ENCODE measurements at regions not wholly inside any gene's neighbourhood (a gene's known extent, or its start where the extent isn't known, plus 50 kb on each side); places are given as distances from the start of the nearest gene placed in this dataset.

GRCh38 chr5:66362687-66363086, 218.6 kb downstream of the SREK1 start:
- H3K9me3 ChIP-seq = no peaks in the 10 kb centered on the region
- H3K4me1 ChIP-seq (ENCODE audit: control insufficient read depth in 1 of 2, low read depth in 2 of 2) = no peaks in the 10 kb centered on the region
- H3K27ac ChIP-seq = no peak overlapping the region
- DNase-seq (ENCODE audit: low spot score) = no peak
- H3K27me3 ChIP-seq (replicated peaks; ENCODE audit: insufficient read depth) = no peaks in the 10 kb centered on the region
- H3K36me3 ChIP-seq = no peaks in the 10 kb centered on the region
- TF ChIP-seq CTCF (IDR thresholded peaks at IDR 0.05) = no peak
- no peak for ATAC-seq (ENCODE audit: insufficient number of reproducible peaks, low FRiP score, low read depth)
- no peak overlapping the region for H3K4me3 ChIP-seq

GRCh38 chr5:66363097-66363496, 219.0 kb downstream of the SREK1 start:
- TF ChIP-seq CTCF (IDR thresholded peaks at IDR 0.05) = no peak
- no peaks in the 10 kb centered on the region for H3K9me3 ChIP-seq

GRCh38 chr5:66364186-66364585, 220.1 kb downstream of the SREK1 start:
- H3K27me3 ChIP-seq (replicated peaks; ENCODE audit: insufficient read depth) = no peaks in the 10 kb centered on the region
- no peak for TF ChIP-seq CTCF (IDR thresholded peaks at IDR 0.05)
- H3K36me3 ChIP-seq = no peaks in the 10 kb centered on the region
- no peak overlapping the region for H3K27ac ChIP-seq
- no peaks in the 10 kb centered on the region for H3K9me3 ChIP-seq
- ATAC-seq (ENCODE audit: insufficient number of reproducible peaks, low FRiP score, low read depth) (no peak), DNase-seq (ENCODE audit: low spot score) (no peak)
- H3K4me1 ChIP-seq (ENCODE audit: control insufficient read depth in 1 of 2, low read depth in 2 of 2) = no peaks in the 10 kb centered on the region
- H3K4me3 ChIP-seq = no peak overlapping the region

More at GRCh38 chr5:66363097-66363496, 219.0 kb downstream of the SREK1 start:
- no peak overlapping the region for H3K4me3 ChIP-seq
- H3K36me3 ChIP-seq = no peaks in the 10 kb centered on the region
- H3K4me1 ChIP-seq (ENCODE audit: control insufficient read depth in 1 of 2, low read depth in 2 of 2) = no peaks in the 10 kb centered on the region
- ATAC-seq (ENCODE audit: insufficient number of reproducible peaks, low FRiP score, low read depth) (no peak), DNase-seq (ENCODE audit: low spot score) (no peak)
- H3K27ac ChIP-seq = no peak overlapping the region
- no peaks in the 10 kb centered on the region for H3K27me3 ChIP-seq (replicated peaks; ENCODE audit: insufficient read depth)

GRCh38 chr5:66365981-66366380, 221.9 kb downstream of the SREK1 start:
- H3K27ac ChIP-seq = no peak overlapping the region
- H3K9me3 ChIP-seq = no peaks in the 10 kb centered on the region
- H3K36me3 ChIP-seq = no peaks in the 10 kb centered on the region
- no peak for ATAC-seq (ENCODE audit: insufficient number of reproducible peaks, low FRiP score, low read depth)
- no peak for DNase-seq (ENCODE audit: low spot score)
- no peak for TF ChIP-seq CTCF (IDR thresholded peaks at IDR 0.05)
- no peaks in the 10 kb centered on the region for H3K4me1 ChIP-seq (ENCODE audit: control insufficient read depth in 1 of 2, low read depth in 2 of 2)
- no peak overlapping the region for H3K4me3 ChIP-seq
- no peaks in the 10 kb centered on the region for H3K27me3 ChIP-seq (replicated peaks; ENCODE audit: insufficient read depth)

GRCh38 chr5:66367814-66368541, 223.9 kb downstream of the SREK1 start:
- no peak overlapping the region for H3K4me3 ChIP-seq
- H3K4me1 ChIP-seq (ENCODE audit: control insufficient read depth in 1 of 2, low read depth in 2 of 2) = peaks cover 0 to 4% of the 10 kb centered on the region in 2 donors
- H3K27ac ChIP-seq = no peak overlapping the region
- H3K9me3 ChIP-seq = no peaks in the 10 kb centered on the region
- no peak for TF ChIP-seq CTCF (IDR thresholded peaks at IDR 0.05)
- no peak for DNase-seq (ENCODE audit: low spot score)
- H3K36me3 ChIP-seq = no peaks in the 10 kb centered on the region
- H3K27me3 ChIP-seq (replicated peaks; ENCODE audit: insufficient read depth) = no peaks in the 10 kb centered on the region
- no peak for ATAC-seq (ENCODE audit: insufficient number of reproducible peaks, low FRiP score, low read depth)

Measured in thoracic aorta (tissue), 2 donors.